ENCODE measurements at regions not wholly inside any gene's neighbourhood (a gene's known extent, or its start where the extent isn't known, plus 50 kb on each side); places are given as distances from the start of the nearest gene placed in this dataset.
"Not testable (repeated sequence)": the region's sequence is repeated elsewhere in the genome, so short reads cannot be mapped to it uniquely, and the experiment has no call there.

- DNase-seq = not testable (repeated sequence)
Measured at GRCh38 chr9:86565603-86566002, 211.4 kb upstream of the TUT7 start.

- no peak for DNase-seq
Measured at GRCh38 chr9:86563936-86564335, 209.7 kb upstream of the TUT7 start.

- no peak for DNase-seq
Measured at GRCh38 chr9:86563350-86563749, 209.1 kb upstream of the TUT7 start.

GRCh38 chr9:86562691-86563090 lies 208.5 kb upstream of the TUT7 start:
- DNase-seq = no peak

- DNase-seq = no peak
Measured at GRCh38 chr9:86557918-86558317, 203.7 kb upstream of the TUT7 start.

- no peak for DNase-seq
Measured at GRCh38 chr9:86557063-86557766, 203.0 kb upstream of the TUT7 start.

- no peak for DNase-seq
Measured at GRCh38 chr9:86555661-86556060, 201.5 kb upstream of the TUT7 start.

- no peak for DNase-seq
Measured at GRCh38 chr9:86550401-86550800, 196.2 kb upstream of the TUT7 start.

- no peak for DNase-seq
Measured at GRCh38 chr9:86549920-86550319, 195.7 kb upstream of the TUT7 start.

GRCh38 chr9:86549401-86549811 lies 195.2 kb upstream of the TUT7 start:
- no peak for DNase-seq

- DNase-seq = no peak
Measured at GRCh38 chr9:86548220-86548619, 194.0 kb upstream of the TUT7 start.

GRCh38 chr9:86547571-86547970 lies 193.4 kb upstream of the TUT7 start:
- DNase-seq = no peak

- no peak for DNase-seq
Measured at GRCh38 chr9:86546712-86547111, 192.5 kb upstream of the TUT7 start.

- no peak for DNase-seq
Measured at GRCh38 chr9:86545090-86545489, 190.9 kb upstream of the TUT7 start.

- DNase-seq = no peak
Measured at GRCh38 chr9:86541014-86541570, 186.9 kb upstream of the TUT7 start.

GRCh38 chr9:86535406-86535915 lies 181.3 kb upstream of the TUT7 start:
- DNase-seq = no peak

- DNase-seq = no peak
Measured at GRCh38 chr9:86534572-86535258, 180.5 kb upstream of the TUT7 start.

- DNase-seq = no peak
Measured at GRCh38 chr9:86531971-86532640, 177.9 kb upstream of the TUT7 start.

- no peak for DNase-seq
Measured at GRCh38 chr9:86531273-86531970, 177.2 kb upstream of the TUT7 start.

- DNase-seq = no peak
Measured at GRCh38 chr9:86529496-86530275, 175.5 kb upstream of the TUT7 start.

- DNase-seq = no peak
Measured at GRCh38 chr9:86526021-86526420, 171.8 kb upstream of the TUT7 start.

GRCh38 chr9:86525182-86525581 lies 171.0 kb upstream of the TUT7 start:
- DNase-seq = no peak

Measured in right kidney (tissue), 1 donor.